DMS 273 (cell line): ENCODE measurements at regions not wholly inside any gene's neighbourhood (a gene's known extent, or its start where the extent isn't known, plus 50 kb on each side); places are given as distances from the start of the nearest gene placed in this dataset.

Experiments used
- DNase-seq: peaks from one replicate; lab custom pipeline; 2025; ENCODE audit not compliant: unreplicated experiment; lab: John Stamatoyannopoulos, UW

DNA sequence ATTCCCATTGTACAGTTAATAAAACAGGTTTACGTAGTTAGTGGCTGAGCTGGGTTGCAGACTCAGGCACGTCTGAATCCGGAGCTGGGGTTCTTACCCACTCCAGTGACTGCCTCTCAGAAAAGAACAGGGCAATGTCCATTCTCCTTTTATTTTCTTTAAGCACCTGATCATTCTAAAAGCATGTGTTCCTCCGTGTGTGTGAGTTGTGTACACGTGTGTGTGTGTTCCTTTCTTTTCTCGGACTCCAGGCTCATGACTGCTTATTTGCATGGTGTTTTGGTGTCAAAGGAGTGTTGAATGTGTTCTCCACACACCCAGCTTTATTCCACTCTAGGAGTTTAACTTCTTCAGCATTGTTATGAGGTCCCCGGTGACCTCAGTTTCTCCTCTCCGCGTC lies 260.1 kb downstream of the SNX10 start:
- DNase-seq = no peak

GRCh38 chr7:26553128-26553527 lies 261.5 kb downstream of the SNX10 start:
- no peak for DNase-seq

- DNase-seq = no peak
These were observed 261.9 kb downstream of the SNX10 start for GRCh38 chr7:26553582-26553981.

GRCh38 chr7:26554952-26555351 lies 263.3 kb downstream of the SNX10 start:
- DNase-seq = no peak

DNA sequence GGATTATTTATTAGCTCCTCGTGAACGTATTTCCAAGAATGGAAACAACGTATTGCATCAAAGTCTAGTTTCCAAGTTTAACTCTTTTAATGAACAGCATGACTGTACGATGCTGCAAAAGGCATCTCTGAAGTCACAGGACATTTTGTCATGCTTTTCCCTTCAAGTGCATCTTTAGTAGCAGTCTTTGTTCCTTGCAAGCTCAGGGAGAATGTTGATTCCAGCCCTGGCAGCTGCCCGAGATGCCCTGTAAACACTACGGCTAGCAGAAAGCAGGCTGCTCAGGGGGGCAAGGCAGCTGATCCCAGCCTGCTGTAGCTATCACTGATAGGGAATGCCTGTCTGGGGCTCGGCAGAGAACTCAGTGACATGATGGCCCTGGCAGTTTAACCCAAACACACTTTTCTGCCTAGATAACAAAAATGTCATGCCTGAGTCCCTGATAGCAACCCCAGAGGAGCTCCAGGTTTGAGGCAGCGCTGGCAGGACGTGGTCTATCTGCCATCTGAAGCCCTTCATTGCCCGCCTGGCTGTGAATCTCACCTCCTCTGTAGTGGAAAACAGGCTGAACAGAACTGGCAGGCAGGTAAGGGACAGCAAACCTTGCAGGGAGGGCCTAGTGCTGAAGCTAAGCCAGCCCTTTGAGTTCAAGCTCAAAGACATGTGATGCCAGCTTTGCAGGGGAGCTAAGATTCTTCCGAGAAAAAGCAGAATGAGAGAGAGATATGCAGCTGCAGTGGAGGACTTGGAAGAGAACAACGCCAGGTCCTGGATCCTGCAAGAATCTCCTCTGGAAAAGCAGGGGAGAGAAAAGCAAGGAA lies 264.6 kb downstream of the SNX10 start:
- DNase-seq = peak; percentile 63

DNA sequence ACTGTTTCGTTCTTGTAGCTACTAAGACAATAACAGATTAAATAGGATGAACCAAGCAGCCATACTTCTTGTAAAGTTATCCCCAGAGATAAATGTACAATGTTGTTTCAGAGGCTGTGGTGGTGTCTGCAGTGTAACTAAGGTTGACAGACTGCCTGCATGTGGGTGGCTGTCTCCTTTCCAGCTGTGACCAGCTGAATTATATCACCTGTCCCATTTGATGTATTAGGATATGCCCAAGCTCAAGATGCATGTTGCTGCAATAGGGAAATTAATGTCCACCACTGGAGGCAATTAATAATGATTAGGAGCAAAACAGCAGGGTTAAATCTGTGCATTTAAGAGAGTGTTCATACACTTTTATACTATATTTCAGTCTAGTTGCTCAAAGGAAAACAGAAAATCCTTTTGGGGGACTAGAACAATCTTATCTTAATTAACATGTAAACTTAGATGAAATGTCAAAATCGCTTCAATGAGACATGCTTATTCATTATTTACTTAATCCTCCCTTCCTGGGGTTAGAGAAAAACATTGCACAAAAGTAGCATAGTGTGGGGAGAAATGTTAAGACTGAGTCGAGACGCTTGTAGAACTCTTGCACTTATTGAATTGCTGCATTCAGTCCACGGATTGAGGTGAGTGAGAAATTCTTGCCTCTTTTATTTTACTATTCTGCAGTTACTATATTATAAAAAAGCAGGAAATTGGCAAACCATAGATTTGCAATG lies 269.0 kb downstream of the SNX10 start:
- no peak for DNase-seq

GRCh38 chr7:26562841-26563240 lies 271.2 kb downstream of the SNX10 start:
- DNase-seq = no peak

- no peak for DNase-seq
These were observed 271.7 kb downstream of the SNX10 start for GRCh38 chr7:26563406-26563805.

DNA sequence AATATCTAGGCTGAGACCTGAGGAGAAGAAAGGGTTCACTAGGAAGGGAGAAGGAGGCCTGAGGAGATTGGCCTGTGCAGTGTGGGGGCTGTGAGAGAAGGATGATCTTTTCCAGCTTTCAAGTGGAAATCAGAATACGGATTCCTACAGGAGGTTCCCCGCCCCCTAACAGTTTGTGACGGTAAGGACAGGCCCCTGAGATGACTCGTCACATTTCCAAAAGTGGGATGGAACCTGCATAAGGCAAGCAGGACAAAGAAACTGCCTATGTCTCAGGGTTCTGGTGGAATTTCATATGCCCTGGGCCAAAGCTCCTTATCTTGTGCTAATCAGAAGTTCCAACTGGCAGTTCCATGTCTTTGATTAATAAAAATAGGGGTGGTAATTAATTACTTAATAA lies 275.6 kb downstream of the SNX10 start:
- DNase-seq = no peak

GRCh38 chr7:26574476-26574875 lies 282.8 kb downstream of the SNX10 start:
- DNase-seq = no peak

DNA sequence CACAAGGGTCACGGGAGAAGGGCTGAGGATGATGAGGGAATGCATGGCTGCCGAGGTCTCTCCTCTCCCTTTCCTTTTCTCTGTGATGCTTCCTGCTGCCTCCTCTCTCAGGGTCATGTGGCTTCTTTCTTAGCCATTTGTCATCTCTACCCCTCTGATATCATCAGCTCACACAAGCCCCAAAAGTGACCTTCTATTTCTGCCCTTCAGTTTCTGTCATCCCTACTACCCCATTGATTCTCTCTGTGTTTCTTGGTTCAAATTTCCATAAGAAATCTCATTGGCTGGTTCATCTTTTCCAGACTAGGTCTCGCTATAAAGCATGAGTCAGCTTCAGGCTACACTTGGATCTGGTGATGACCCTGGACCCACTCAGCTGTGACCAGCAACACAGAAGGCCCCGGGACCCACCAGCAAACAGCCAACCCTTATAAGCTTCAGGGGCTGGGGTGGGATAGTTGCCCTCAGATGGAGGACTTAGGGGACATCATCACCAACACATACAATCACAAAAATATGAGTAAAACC lies 284.3 kb downstream of the SKAP2 start:
- DNase-seq = no peak

DNA sequence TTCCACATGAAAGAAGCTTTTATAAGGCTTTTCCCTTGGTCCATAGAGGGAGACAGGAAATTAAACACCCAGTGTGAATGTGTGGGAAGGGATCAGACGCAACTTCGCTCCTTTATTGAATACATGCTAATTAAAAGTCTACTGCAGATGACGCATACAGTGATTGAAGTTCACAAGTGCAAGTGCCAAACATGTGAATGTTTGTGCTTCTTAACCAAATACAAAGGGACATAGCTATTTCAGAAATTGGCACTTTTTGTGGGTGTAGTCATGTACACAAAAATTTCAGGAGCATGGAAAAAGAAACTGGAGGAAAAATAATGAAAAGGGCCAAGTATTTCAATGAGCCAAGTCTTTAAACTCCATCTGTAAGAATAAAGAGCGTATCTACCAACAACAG lies 283.7 kb downstream of the SKAP2 start:
- no peak for DNase-seq

DNA sequence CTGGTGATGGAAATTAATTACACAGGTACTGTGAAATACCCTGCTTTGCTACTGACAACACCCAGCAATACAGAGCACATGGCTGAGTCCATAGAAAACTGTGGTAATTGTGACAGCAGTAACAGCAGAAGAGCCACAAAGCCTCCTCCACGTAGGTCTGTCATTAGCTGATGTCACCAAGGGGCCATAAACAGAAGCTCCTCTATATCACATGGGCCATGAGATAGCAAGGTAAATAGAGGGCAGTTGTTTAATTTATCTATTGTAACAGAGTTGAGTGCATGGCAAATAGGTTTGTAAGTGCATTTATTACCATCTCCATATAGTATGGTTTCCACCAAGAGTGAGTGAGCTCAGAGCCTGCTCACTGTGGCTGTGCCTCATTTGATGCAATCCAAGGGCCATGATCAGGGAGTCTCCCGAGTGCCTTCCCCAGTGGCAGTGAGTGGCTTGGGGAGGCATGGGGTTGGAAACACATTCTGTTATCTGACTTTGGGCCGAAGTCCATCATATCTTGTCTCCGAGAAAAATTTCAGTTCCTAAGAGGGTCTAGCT lies 281.2 kb downstream of the SKAP2 start:
- no peak for DNase-seq

DNA sequence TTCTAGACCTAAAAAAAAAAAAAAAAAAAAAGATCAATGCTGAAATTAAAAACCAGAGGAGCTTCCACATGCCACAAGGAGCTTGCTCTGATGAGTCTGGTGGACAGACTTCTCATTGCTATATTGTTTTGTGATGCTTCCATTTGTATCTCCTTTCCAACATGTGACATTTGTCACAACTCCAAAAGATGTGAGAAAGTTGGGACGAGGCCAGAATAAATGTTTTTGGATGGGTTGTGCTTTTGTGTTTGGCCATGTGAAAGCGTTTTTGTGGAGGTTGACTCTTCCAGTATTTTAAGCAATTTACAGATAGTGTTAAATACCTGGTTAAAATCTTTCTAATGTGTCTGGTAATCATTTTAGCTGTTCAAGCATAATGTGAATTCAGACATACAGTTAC lies 280.1 kb downstream of the SKAP2 start:
- DNase-seq = no peak

- DNase-seq = no peak
These were observed 279.3 kb downstream of the SKAP2 start for GRCh38 chr7:26584987-26585665.

- DNase-seq = no peak
These were observed 276.9 kb downstream of the SKAP2 start for GRCh38 chr7:26587536-26587935.

DNA sequence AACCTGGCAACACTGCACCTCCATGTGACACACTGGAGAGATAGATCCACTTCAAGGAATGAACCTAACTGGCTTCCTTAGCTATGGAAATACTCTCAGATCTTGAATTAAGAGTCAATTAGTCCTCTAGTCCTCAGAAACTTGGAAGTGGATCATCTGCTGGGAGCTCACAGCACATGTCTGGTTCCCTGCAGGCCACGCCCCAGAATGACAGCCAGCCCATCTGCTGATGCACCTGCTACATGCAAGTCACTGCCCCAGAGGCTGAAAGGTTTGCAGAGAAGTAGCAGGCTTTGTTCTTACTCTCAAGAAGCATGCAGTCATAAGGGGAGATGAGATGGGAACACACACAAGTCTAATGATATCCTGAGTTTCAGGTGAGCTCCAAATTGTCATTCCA lies 275.9 kb downstream of the SKAP2 start:
- DNase-seq = peak; percentile 87

DNA sequence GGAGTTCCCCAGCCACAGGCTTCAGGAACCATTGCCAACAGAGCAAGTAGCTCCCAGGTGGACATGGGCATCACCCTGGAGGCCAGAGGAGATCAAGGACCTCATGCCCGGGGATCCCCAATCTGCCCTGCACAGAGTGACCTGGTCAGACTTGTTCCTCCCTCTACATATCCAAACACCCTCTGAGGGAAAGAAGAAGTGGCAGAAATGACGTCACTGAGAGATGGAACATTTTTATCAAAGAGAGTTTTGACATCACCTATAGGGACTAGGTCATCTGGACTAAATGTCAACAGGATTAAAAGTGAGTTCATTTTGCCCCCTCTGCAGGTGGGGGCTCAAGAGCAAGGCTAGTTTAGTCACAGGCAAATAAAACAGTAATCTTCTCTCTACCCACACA lies 273.7 kb downstream of the SKAP2 start:
- DNase-seq = no peak

GRCh38 chr7:26592011-26592410 lies 272.4 kb downstream of the SKAP2 start:
- DNase-seq = no peak

GRCh38 chr7:26593393-26593792 lies 271.0 kb downstream of the SKAP2 start:
- DNase-seq = peak; percentile 35

- DNase-seq = no peak
These were observed 270.5 kb downstream of the SKAP2 start for GRCh38 chr7:26593896-26594295.
